ENCODE measurements at regions not wholly inside any gene's neighbourhood (a gene's known extent, or its start where the extent isn't known, plus 50 kb on each side); places are given as distances from the start of the nearest gene placed in this dataset.
"Not testable (repeated sequence)": the region's sequence is repeated elsewhere in the genome, so short reads cannot be mapped to it uniquely, and the experiment has no call there.

GRCh38 chr4:156374069-156374468, 420.4 kb upstream of the CTSO start:
- peaks cover 24% of the 10 kb centered on the region for H3K9me3 Mint-ChIP-seq
- peaks cover 14% of the 10 kb centered on the region for H3K4me1 Mint-ChIP-seq
- TF ChIP-seq, protein P1, sequence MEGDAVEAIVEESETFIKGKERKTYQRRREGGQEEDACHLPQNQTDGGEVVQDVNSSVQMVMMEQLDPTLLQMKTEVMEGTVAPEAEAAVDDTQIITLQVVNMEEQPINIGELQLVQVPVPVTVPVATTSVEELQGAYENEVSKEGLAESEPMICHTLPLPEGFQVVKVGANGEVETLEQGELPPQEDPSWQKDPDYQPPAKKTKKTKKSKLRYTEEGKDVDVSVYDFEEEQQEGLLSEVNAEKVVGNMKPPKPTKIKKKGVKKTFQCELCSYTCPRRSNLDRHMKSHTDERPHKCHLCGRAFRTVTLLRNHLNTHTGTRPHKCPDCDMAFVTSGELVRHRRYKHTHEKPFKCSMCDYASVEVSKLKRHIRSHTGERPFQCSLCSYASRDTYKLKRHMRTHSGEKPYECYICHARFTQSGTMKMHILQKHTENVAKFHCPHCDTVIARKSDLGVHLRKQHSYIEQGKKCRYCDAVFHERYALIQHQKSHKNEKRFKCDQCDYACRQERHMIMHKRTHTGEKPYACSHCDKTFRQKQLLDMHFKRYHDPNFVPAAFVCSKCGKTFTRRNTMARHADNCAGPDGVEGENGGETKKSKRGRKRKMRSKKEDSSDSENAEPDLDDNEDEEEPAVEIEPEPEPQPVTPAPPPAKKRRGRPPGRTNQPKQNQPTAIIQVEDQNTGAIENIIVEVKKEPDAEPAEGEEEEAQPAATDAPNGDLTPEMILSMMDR (IDR thresholded peaks at IDR 0.05): no peak
- no peak overlapping the region for H3K4me3 Mint-ChIP-seq
- peak overlapping the region; percentile 84 for H3K27ac Mint-ChIP-seq
- DNase-seq: peak; percentile 5
- H3K36me3 Mint-ChIP-seq (ENCODE audit: low read depth): peaks cover 26% of the 10 kb centered on the region
- H3K27me3 Mint-ChIP-seq (ENCODE audit: low read depth, poor library complexity): no peaks in the 10 kb centered on the region

DNA sequence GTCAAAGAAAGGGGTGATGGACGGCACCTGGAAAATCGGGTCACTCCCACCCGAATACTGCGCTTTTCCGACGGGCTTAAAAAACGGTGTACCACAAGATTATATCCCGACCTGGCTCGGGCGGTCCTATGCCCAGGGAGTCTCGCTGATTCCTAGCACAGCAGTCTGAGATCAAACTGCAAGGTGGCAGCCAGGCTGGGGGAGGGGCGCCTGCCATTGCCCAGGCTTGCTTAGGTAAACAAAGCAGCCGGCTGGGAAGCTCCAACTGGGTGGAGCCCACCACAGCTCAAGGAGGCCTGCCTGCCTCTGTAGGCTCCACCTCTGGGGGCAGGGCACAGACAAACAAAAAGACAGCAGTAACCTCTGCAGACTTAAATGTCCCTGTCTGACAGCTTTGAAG, 413.8 kb upstream of the CTSO start:
- H3K9me3 Mint-ChIP-seq: peaks cover 49% of the 10 kb centered on the region
- not testable (repeated sequence) for DNase-seq; H3K4me3 Mint-ChIP-seq; H3K27me3 Mint-ChIP-seq (ENCODE audit: low read depth, poor library complexity); H3K27ac Mint-ChIP-seq
- peaks cover 39% of the 10 kb centered on the region for H3K36me3 Mint-ChIP-seq (ENCODE audit: low read depth)
- peaks cover 13% of the 10 kb centered on the region for H3K4me1 Mint-ChIP-seq

DNA sequence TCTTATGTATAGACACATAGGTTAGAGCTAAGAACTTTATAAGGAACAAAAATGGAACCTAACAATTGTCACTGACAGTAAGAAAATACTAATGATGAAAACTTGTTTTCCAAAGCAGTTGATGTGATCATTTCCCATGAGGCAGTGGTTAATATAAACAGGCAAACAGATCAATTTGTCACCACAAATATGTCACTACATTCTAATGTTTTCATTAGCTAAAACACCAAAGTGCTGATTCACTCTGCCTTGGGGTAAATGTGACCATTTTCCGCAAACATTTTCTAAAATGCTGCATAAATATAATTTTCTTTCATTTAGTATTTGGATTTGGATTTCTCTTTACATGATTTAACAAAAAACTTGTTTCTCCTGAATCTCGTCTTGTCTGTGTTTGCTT, 408.9 kb upstream of the CTSO start:
- H3K9me3 Mint-ChIP-seq: peaks cover 38% of the 10 kb centered on the region
- H3K36me3 Mint-ChIP-seq (ENCODE audit: low read depth): peaks cover 39% of the 10 kb centered on the region
- TF ChIP-seq, protein P1 (IDR thresholded peaks at IDR 0.05): no peak
- H3K4me1 Mint-ChIP-seq: peaks cover 13% of the 10 kb centered on the region
- H3K27me3 Mint-ChIP-seq (ENCODE audit: low read depth, poor library complexity): no peaks in the 10 kb centered on the region
- H3K27ac Mint-ChIP-seq: no peak overlapping the region
- no peak overlapping the region for H3K4me3 Mint-ChIP-seq
- DNase-seq: no peak

DNA sequence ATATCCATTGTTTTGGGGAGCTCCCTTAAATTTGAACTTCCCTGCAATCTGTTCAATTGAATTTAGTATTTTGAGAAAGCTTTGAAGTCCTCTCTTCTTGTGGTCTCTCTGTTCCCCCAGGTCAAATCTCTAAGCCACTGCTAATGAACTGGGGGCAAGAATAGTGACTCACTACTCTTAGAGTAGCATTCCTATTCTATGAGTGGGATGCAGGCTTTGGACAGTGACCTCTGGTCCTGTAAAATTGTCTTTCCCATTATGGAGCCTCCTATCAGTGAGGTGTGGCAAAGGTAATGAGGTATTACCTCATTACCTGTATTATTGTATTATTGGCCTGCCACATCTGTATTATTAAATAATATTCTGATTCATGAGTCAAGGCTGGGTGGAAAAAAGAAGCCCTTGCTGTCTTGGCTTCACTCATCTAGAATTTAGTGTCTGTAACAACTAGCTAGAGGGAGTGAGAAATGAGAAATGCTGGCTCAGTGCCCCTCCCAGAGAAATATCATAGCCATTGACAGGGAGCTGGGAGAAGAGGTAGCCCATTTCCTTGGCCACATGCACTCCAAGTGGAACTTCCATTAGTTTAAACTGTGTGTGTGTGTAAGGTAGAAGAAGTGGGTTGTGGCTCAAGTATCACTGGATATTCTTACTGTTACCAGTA, 393.9 kb upstream of the CTSO start:
- no peak for DNase-seq
- Mint-ChIP-seq H3K27me3 (ENCODE audit: low read depth, poor library complexity) (no peaks in the 10 kb centered on the region), H3K4me3 (no peak overlapping the region), H3K4me1 (peaks cover 11% of the 10 kb centered on the region), H3K9me3 (peaks cover 4% of the 10 kb centered on the region), H3K36me3 (ENCODE audit: low read depth) (no peaks in the 10 kb centered on the region), H3K27ac (peak overlapping the region; percentile 94)
- TF ChIP-seq, protein P1 (IDR thresholded peaks at IDR 0.05): no peak

- Mint-ChIP-seq H3K4me3 (no peak overlapping the region), H3K4me1 (peaks cover 11% of the 10 kb centered on the region), H3K27ac (peak overlapping the region; percentile 94), H3K27me3 (ENCODE audit: low read depth, poor library complexity) (no peaks in the 10 kb centered on the region), H3K36me3 (ENCODE audit: low read depth) (no peaks in the 10 kb centered on the region), H3K9me3 (peaks cover 4% of the 10 kb centered on the region)
- DNase-seq: no peak
- TF ChIP-seq, protein P1 (IDR thresholded peaks at IDR 0.05): no peak
Observed at GRCh38 chr4:156346959-156347385, 393.3 kb upstream of the CTSO start.

- TF ChIP-seq, protein P1 (IDR thresholded peaks at IDR 0.05): no peak
- Mint-ChIP-seq H3K27ac (no peak overlapping the region), H3K4me1 (peaks cover 11% of the 10 kb centered on the region), H3K4me3 (no peak overlapping the region), H3K27me3 (ENCODE audit: low read depth, poor library complexity) (no peaks in the 10 kb centered on the region), H3K36me3 (ENCODE audit: low read depth) (no peaks in the 10 kb centered on the region), H3K9me3 (peaks cover 4% of the 10 kb centered on the region)
- no peak for DNase-seq
Observed at GRCh38 chr4:156344397-156344796, 390.7 kb upstream of the CTSO start.
